ENCODE measurements at regions not wholly inside any gene's neighbourhood (a gene's known extent, or its start where the extent isn't known, plus 50 kb on each side); places are given as distances from the start of the nearest gene placed in this dataset.

DNA sequence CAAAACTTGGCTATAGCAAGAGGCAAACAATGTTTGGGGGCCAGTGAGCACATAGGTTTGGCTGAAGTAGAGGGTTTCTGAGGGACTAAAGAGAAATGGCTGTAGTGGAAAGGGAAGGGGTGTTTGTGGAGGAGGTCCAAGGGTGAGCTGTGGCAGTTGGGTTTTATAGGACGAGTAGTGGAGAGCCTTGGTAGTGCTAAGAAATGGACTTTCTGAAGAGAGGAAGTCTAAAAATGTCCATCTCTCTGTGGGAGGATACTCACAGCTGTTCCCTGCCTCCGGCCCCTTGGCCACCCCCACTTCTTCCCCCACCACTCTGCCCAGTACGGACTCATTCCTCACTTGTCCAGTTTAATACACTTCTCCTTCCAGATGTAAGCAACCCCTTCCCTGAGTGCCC lies 64.3 kb downstream of the ZNF22 start:
- TF ChIP-seq, protein P1, sequence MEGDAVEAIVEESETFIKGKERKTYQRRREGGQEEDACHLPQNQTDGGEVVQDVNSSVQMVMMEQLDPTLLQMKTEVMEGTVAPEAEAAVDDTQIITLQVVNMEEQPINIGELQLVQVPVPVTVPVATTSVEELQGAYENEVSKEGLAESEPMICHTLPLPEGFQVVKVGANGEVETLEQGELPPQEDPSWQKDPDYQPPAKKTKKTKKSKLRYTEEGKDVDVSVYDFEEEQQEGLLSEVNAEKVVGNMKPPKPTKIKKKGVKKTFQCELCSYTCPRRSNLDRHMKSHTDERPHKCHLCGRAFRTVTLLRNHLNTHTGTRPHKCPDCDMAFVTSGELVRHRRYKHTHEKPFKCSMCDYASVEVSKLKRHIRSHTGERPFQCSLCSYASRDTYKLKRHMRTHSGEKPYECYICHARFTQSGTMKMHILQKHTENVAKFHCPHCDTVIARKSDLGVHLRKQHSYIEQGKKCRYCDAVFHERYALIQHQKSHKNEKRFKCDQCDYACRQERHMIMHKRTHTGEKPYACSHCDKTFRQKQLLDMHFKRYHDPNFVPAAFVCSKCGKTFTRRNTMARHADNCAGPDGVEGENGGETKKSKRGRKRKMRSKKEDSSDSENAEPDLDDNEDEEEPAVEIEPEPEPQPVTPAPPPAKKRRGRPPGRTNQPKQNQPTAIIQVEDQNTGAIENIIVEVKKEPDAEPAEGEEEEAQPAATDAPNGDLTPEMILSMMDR (IDR thresholded peaks at IDR 0.05; ENCODE audit: low read depth, low read length, poor library complexity, severe bottlenecking), result no peak
- TF ChIP-seq EZH2phosphoT487 (IDR thresholded peaks at IDR 0.05; ENCODE audit: borderline replicate concordance, low read length), result no peak
